Uterus (tissue), 3 donors: ENCODE measurements at regions not wholly inside any gene's neighbourhood (a gene's known extent, or its start where the extent isn't known, plus 50 kb on each side); places are given as distances from the start of the nearest gene placed in this dataset.
"Not testable (repeated sequence)": the region's sequence is repeated elsewhere in the genome, so short reads cannot be mapped to it uniquely, and the experiment has no call there.

ENCODE experiments used
- DNase-seq, 2 donors: peaks; one replicate each; pipeline ENCODE4 v3.0.0-alpha.2; 2019 to 2020
- H3K27ac ChIP-seq, 2 donors: fragments of 200-600 bp; sonication (generic); 1 replicate in 1 of 2; 2 replicates in 1 of 2; pipeline ENCODE4 v1.5.1; 2016 to 2018
- H3K27me3 ChIP-seq, 2 donors: fragments of 200-600 bp; sonication (generic); one replicate each; pipeline ENCODE4 v1.5.1; 2018 to 2019; ENCODE audit warnings: control low read depth in 1 of 2
- H3K36me3 ChIP-seq, 2 donors: fragments of 200-600 bp; sonication (generic); one replicate each; pipeline ENCODE4 v1.5.1; 2019; ENCODE audit warnings: control low read depth in 1 of 2
- H3K4me1 ChIP-seq, 2 donors: fragments of 200-600 bp; sonication (generic); one replicate each; pipeline ENCODE4 v1.5.1; 2018 to 2019; ENCODE audit warnings: control low read depth in 1 of 2
- H3K4me3 ChIP-seq, 2 donors: fragments of 200-600 bp; sonication (generic); 1 replicate in 1 of 2; 2 replicates in 1 of 2; pipeline ENCODE4 v1.5.1; 2018 to 2019; ENCODE audit warnings: mild to moderate bottlenecking in 1 of 2
- H3K9me3 ChIP-seq, 2 donors: fragments of 200-600 bp; sonication (generic); one replicate each; pipeline ENCODE4 v1.5.1; 2019; ENCODE audit warnings: control low read depth in 1 of 2
- POLR2A ChIP-seq, 2 donors: fragments of 450-650 bp; IDR thresholded peaks; one replicate each; pipeline ENCODE4 v1.6.1; 2016; ENCODE audit warnings: antibody characterized with exemption in 2 of 2, mild to moderate bottlenecking in 1 of 2, moderate library complexity in 1 of 2
- intact Hi-C: fragments of 100-400 bp; cut with DNase I; formaldehyde crosslinking; loops from one replicate; pipeline ENCODE4 v1.15.1; 2023; ENCODE audit warnings: low total_unique reads
- TF ChIP-seq, protein P1 (sequence below), 4 experiments: fragments of 200-600 bp in 2 of 4; fragments of 450-650 bp in 2 of 4; sonication (generic) in 2 of 4; IDR thresholded peaks; one replicate each; pipeline ENCODE4 v1.5.1; 2016 to 2019; ENCODE audit warnings: antibody characterized with exemption in 4 of 4, mild to moderate bottlenecking in 2 of 4, moderate library complexity in 1 of 4
- donor health status: DM: yes; HTN: yes; CAD: no.

- no peaks in the 10 kb centered on the region for H3K36me3 ChIP-seq
- TF ChIP-seq, protein P1, sequence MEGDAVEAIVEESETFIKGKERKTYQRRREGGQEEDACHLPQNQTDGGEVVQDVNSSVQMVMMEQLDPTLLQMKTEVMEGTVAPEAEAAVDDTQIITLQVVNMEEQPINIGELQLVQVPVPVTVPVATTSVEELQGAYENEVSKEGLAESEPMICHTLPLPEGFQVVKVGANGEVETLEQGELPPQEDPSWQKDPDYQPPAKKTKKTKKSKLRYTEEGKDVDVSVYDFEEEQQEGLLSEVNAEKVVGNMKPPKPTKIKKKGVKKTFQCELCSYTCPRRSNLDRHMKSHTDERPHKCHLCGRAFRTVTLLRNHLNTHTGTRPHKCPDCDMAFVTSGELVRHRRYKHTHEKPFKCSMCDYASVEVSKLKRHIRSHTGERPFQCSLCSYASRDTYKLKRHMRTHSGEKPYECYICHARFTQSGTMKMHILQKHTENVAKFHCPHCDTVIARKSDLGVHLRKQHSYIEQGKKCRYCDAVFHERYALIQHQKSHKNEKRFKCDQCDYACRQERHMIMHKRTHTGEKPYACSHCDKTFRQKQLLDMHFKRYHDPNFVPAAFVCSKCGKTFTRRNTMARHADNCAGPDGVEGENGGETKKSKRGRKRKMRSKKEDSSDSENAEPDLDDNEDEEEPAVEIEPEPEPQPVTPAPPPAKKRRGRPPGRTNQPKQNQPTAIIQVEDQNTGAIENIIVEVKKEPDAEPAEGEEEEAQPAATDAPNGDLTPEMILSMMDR (IDR thresholded peaks at IDR 0.05): no peak
- TF ChIP-seq POLR2A (IDR thresholded peaks at IDR 0.05): no peak
- H3K27me3 ChIP-seq: no peaks in the 10 kb centered on the region
- no peak overlapping the region for H3K4me3 ChIP-seq
- no peaks in the 10 kb centered on the region for H3K9me3 ChIP-seq
- H3K27ac ChIP-seq: no peak overlapping the region
- intact Hi-C loops: no loop called here
- no peaks in the 10 kb centered on the region for H3K4me1 ChIP-seq
- no peak for DNase-seq
Measured at GRCh38 chr13:26861941-26862340, 101.4 kb upstream of the GPR12 start.

- Histone ChIP-seq H3K27me3 (no peaks in the 10 kb centered on the region), H3K36me3 (no peaks in the 10 kb centered on the region), H3K4me1 (no peaks in the 10 kb centered on the region), H3K9me3 (no peaks in the 10 kb centered on the region), H3K4me3 (no peak overlapping the region), H3K27ac (no peak overlapping the region)
- intact Hi-C loops: no loop called here
- TF ChIP-seq, protein P1 (IDR thresholded peaks at IDR 0.05): no peak
- TF ChIP-seq POLR2A (IDR thresholded peaks at IDR 0.05): no peak
- no peak for DNase-seq
Measured at GRCh38 chr13:26855921-26856320, 95.3 kb upstream of the GPR12 start.

DNA sequence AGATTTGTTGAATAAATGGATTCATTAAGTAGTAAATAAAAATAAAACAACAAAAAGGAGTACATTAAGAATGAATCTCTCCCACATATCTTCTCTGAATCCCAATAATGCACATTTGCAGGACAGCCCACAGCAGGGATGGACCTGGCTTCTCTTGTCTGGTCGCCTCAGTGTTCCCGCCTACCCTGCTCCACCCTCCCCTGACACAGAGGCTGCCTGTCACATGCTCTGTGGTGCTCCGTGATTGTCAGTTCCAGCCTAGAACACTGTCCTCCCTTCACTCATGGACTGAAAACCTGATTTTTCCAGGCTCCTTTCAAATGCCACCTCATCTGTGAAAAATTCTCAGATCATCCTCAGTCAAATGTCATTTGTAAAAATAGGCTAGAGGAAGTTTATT, 94.5 kb upstream of the GPR12 start:
- H3K9me3 ChIP-seq: no peaks in the 10 kb centered on the region
- DNase-seq: no peak
- H3K27ac ChIP-seq: no peak overlapping the region
- H3K4me3 ChIP-seq: no peak overlapping the region
- intact Hi-C loops: no loop called here
- no peak for TF ChIP-seq POLR2A (IDR thresholded peaks at IDR 0.05)
- TF ChIP-seq, protein P1 (IDR thresholded peaks at IDR 0.05): no peak
- H3K4me1 ChIP-seq: no peaks in the 10 kb centered on the region
- no peaks in the 10 kb centered on the region for H3K36me3 ChIP-seq
- H3K27me3 ChIP-seq: no peaks in the 10 kb centered on the region

- Histone ChIP-seq H3K4me1 (no peaks in the 10 kb centered on the region), H3K27ac (peak overlapping the region in 1 of 2 donors; percentile 21), H3K36me3 (no peaks in the 10 kb centered on the region), H3K4me3 (no peak overlapping the region), H3K9me3 (no peaks in the 10 kb centered on the region), H3K27me3 (no peaks in the 10 kb centered on the region)
- intact Hi-C loops: no loop called here
- DNase-seq: peak in 1 of 2 donors; percentile 64
- no peak for TF ChIP-seq POLR2A (IDR thresholded peaks at IDR 0.05)
- TF ChIP-seq, protein P1 (IDR thresholded peaks at IDR 0.05): no peak
Measured at GRCh38 chr13:26853323-26853722, 92.7 kb upstream of the GPR12 start.

GRCh38 chr13:26847281-26847680, 86.7 kb upstream of the GPR12 start:
- Histone ChIP-seq H3K4me3 (no peak overlapping the region), H3K4me1 (no peaks in the 10 kb centered on the region), H3K36me3 (no peaks in the 10 kb centered on the region), H3K27ac (no peak overlapping the region), H3K27me3 (no peaks in the 10 kb centered on the region), H3K9me3 (no peaks in the 10 kb centered on the region)
- DNase-seq: no peak
- TF ChIP-seq, protein P1 (IDR thresholded peaks at IDR 0.05): no peak
- no peak for TF ChIP-seq POLR2A (IDR thresholded peaks at IDR 0.05)
- intact Hi-C loops: no loop called here

DNA sequence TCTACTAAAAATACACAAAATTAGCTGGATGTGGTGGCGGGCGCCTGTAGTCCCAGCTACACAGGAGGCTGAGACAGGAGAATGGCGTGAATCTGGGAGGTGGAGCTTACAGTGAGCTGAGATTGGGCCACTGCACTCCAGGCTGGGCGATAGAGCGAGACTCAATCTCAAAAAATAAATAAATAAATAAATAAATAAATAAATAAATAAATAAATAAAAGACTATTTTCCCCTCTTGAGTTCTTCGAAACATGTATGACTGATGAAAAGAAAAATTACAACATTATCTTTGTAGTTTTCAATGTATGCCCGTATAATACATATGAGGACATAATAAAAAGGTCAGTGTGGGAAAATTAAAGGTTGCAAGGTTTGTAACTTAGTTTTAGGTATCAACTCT, 84.5 kb upstream of the GPR12 start:
- H3K27ac ChIP-seq, H3K36me3 ChIP-seq, H3K9me3 ChIP-seq, DNase-seq, intact Hi-C loops, H3K27me3 ChIP-seq, H3K4me1 ChIP-seq, H3K4me3 ChIP-seq: not testable (repeated sequence)
